NCI-H345 treated with DMSO at 0.1 percent for 48 hours (cell line): ENCODE measurements at regions not wholly inside any gene's neighbourhood (a gene's known extent, or its start where the extent isn't known, plus 50 kb on each side); places are given as distances from the start of the nearest gene placed in this dataset.

Source experiments
- DNase-seq: peaks from one replicate; lab custom pipeline; 2025; ENCODE audit not compliant: unreplicated experiment; lab: John Stamatoyannopoulos, UW

DNA sequence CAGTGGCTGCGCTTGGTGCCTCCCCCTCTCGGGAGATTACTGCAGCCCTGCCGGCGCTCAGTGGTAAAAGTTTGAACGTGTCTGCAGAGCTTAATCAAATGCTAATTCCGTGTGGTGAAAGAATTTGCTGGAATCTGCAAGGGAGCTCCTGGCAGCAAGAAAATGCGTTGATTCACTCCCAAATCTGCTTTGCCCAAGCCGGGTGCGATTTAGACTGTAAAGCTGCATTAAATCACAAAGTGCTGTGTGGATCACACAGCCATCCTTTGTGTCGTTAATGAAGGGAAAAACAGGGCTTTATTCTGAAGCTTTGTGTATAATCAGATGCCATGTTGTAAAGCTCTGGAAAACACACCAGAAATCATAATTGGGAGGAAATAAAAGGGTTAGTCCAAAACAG, 444.1 kb downstream of the BCOR start:
- DNase-seq: no peak

DNA sequence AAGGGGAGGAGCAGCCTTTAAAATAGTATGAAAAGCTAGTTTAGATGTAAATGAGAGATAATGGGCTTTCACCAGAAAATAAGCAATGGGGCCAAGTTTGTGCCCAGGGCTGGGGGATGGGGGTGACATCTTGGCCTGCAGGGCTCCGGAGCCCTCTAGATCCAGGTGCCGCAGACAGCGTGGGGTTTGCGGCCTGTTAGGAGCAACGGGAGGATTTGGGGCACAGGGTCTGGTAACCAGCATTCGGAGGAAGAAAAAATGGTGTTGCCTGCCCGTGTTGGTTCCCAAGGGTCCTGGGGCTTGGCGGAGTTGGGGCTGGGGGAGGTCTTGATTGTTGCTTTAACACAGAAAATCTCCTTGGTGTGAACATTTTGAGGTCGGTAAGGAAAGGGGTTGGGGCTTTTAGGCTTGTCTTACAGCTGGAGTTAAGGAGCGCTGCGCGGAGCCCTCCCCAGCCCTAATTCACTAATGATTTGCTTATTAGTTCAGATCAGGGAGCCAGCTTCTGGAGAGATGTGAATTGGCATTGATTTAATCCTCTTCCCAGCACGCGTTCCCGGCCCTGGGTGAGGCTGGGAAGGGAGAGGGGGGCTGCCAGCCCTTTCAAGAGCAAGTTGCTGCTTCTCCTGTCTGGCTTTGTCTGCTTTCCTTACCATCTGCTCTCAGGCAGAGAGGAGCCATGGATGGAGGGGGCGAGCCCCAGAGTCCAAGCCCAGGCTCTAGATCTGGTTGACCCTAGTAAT, 443.4 kb downstream of the BCOR start:
- no peak for DNase-seq

DNA sequence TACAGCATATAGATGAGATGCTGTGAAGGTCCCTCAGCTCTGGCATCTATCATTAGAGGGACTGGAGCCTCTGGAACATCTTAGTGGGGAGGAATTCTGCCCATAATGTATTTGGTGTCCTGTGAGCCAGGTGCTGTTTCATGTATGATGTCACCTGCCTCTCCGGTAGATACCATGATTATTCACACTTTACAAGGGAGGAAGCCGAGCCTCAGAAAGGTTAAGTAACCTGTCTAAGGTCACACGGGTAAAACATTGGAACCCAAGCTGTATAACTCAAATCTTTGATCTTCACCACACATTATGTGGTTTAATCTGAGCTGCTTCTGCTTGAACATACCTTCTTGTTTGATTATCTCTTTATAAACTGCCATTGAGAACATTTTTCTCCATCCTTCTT, 442.8 kb downstream of the BCOR start:
- no peak for DNase-seq

DNA sequence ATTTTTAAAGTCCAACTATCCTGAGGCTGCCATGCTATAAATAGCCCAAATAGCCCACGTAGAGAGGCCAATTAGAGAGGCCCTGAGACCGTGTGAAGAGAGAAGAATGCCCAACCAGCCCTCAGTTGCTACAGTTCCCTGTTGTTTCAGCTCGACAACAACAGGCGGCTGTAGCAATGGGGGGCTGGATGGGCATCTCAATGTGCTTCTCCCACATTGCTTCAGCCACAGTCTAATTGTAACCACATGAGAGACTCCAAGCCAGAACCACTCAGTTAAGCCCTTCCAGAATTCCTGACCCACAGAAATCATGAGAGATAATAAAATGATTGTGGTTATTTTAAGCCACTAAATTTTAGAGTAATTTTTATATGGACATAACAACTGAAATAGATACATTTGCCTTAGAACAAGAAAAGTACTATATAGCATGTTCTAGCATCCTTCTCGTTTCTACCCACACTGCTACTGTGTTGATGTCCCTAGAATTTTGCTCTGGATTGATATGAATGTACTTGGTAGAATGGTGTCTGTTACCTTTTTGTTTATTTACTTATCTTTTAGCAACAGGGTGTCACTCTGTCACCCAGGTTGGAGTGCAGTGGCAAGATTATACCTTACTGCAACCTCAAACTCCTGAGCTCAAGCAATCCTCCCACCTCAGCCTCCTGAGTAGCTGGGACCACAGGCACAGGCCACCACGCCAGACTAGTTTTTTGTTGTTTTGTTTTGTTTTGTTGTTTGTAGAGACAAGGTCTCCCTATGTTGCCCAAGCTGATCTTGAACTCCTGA, 436.4 kb downstream of the BCOR start:
- DNase-seq: no peak

DNA sequence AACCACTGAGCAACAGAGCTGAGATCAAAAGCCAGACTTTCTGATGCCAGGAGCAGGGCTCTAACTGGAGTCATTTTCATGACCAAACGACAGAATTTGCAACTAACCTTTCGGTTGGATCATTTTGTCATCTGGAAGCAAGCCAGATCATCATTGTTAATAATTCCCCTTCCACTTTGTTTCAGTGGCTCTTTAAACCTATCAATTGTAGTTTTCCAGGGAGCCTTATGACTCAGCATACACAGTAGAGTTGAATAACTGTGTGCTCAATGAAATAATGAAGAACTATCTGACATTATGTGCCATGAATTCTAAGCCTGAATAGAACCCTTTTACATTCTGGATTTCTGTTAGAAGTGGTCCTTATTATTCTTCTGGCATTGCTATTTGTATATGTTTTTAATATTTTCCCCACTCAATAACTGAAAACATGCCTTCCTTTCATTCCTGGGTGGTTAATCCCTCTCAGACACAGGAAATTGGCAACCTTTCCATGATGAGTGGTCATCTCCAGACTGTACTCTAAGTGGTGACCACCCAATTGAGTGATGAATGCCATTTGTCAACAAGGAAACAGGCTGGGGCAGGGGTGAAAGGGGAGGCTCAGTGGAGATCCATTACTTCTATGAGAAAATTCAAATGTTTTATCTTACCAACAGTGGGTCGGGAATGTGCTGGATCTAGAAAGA, 431.8 kb downstream of the BCOR start:
- no peak for DNase-seq

DNA sequence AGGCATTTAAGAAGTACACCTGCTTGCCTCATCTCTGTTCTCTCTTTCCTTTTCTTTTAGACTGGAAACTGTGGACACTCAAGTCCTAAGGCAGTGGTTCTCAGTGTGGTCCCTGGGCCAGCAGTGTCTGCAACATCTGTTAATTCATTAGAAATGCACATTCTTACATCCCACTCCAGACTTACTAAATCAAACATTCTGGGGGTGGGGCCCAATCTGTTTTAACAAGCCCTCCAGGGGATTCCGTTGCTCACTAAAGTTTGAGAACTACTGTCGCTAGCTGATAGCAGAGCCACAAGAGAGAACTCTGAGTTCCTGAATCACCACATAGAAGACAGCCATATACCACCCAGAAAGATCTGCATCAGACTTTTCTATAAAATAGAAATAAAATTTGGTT, 430.6 kb downstream of the BCOR start:
- no peak for DNase-seq

DNA sequence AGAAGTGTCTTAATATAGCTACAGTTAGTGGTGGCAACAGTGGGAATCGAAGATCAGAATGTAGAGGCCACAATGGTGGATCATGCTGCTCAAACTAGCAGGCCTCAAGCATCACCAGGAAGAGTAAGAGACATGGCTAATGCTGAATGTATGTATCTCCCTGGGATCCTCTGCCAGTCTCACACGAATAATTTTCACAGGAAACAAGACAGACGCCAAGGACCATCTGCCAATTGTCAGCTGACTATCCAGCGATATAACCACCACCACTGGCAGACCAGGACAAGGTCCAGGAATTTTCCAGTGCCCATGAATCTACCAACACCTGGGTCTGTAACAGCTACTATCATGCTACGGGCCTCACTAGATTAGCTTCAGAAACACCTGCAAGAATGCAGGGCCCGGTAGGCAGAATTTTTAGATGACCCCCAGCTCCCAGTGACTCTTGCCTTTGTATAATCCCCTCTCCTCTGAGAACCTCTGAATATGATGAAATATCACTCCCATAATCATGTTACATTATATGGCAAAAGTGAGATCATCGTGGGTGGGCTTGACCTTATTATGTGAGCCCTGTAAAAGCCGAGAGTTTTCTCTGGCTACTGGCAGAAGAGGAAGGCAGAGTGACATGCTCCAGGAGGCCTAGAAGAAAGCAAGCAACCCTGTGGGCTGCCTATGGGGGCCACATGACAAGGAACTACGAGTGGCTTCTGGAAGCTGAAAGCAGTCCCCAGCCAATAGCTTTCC, 429.8 kb downstream of the BCOR start:
- no peak for DNase-seq

DNA sequence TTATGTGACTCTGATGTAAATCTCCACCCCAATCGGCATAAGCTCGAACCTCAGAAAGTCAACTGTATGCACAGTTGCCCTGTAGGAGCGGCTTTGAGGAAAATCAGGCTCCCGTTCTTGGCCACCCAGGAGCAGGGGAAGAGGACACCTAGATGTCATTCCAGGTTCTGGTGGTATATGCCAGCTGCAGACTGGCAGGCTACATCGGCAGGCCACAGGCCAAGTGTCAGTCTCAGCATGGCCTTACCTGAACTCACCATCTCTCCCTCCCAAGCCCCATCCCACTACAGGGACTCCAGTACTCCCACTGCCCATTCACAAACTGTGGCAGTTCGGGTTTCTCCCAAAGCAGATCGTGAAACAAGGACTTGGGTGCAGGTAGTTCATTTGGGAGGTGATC, 428.1 kb downstream of the BCOR start:
- no peak for DNase-seq

DNA sequence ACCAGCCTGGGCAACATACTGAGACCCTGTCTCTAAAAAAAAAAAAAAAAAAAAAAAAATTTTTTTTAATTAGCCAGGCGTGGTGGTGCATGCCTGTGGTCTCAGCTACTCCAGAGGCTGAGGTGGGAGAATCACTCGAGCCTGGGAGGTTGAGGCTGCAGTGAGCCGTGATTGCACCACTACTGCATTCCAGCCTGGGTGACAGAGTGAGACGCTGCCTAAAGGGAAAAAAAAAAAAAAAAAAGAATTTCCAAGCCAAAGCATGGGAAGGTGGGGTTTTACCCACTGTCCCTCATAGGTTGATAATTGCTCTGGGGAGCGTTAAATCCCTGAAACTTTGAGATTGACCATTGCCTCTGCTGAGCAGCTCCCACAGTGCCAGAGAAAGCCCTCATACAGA, 427.5 kb downstream of the BCOR start:
- DNase-seq: no peak

DNA sequence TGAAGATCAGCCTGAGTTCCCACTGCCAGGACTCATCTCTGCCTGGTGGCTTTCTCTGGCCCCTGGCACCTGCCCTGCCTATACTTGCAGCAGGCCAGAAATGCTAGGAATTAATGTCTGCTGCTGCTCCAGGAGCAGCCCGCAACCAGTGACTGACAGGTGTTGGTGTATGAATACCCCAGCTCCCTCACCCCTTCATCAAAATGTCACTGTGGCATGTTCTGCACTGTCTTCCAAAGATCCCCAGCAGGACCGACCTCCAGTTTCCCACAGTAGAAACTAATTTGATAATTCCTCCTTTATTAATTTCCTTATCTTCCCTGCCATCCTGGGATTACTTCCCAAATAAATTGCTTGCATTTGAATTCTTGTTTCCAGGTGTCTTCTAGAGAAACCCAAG, 425.4 kb downstream of the BCOR start:
- DNase-seq: no peak

DNA sequence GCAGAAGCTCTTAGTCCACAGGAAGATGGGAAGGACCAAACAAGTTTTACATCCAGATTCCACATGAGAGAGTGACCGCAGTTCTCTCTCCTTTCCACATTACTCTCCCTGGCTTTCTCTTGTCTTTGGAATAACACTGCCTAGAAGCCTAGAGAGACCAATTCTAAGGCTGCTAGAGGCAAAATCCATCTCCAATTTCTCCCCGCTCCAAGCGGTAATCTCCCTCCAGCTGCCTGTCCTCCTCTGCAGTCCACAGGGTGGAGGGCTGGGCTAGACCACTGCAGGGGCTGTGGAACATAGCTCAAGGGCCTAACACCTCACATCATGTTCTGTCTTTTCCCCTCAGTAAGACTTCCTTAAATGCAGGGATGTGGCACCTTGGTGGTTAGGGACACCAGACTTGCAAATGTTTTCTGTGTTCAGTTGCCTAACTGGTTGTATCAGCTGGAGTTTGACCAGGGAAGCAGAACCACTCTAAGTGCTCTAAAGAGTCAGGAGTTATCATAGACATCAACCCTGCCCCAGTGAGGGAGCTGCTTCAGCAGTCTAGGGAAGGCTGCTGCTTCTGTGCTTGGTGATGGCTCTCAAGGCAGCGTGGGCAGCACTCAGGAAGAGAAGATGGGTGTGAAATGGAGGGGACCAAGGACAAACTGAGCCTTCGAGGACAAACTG, 423.1 kb downstream of the BCOR start:
- DNase-seq: no peak

DNA sequence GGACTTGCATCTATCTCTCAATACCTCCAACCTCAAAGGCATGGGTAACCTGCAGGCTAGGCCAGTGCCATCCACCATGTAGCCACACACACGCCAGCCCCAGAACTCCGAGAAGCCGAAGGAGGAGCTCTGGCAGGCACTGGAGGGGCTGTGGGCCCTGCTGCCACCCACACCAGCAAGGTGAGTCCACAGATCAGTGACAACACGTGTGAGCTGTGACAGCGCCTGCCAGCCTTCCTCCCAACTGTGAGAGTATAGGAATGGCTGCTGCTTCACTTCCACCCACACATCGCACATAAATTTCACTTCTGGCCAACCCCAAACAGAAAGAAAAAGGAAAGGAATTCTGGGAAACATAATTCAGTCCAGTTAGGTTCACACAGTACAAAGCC, 422.6 kb downstream of the BCOR start:
- no peak for DNase-seq

DNA sequence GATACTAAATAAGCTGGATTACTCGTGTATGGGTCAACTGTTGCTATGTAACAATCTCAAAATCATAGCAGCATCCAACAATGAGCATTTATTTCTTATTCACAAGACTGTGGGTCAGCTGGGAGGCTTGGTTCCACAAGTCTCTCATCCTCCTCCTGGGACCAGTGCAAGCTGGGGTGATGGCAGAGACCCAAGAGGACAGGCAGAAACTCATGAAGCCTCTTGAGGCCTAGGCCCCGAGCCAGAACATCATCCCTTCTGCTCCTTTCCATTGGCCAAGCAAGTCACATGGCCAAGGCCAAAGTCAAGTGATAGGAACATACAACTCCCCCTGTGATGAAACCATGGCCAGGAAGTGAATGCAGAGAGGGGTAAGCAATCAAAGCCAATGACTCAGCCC, 422.1 kb downstream of the BCOR start:
- DNase-seq: no peak

DNA sequence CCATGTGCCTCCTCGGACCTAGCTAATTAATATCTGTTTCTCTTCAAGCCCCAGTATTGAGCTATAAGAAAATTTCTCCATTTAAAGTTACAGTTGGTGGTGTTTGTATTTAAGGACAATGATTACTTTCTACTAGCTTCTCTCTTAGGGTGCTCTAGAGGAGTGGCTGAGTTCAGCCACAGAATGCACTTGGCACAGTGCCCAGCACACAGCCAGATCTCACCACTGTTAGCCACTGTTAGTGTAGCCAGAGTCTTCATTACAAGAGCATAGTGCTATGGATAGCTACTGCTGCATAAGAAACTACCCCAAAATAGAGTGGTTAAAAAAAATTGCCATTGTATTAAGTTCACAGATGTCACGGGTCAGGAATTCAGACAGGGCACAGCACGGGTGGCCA, 421.3 kb downstream of the BCOR start:
- DNase-seq: no peak

DNA sequence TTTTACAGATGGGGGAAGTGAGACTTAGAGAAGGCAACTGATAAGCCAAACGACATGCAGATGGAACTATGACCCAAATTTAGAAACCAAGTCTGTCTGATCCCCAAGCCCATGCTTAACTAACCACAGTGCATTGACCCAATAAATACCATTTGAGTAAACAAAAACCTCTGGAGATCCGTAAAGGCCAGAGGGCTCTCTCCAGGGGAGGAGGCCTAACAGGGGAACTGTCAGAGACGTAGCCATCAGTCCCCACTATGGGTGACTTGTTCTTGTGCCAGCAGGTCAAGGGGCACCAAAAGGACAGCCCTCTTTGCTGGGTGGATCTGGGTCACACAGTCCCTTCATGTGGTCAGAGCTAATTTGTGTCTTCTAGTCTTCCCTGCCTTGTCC, 420.2 kb downstream of the BCOR start:
- no peak for DNase-seq

DNA sequence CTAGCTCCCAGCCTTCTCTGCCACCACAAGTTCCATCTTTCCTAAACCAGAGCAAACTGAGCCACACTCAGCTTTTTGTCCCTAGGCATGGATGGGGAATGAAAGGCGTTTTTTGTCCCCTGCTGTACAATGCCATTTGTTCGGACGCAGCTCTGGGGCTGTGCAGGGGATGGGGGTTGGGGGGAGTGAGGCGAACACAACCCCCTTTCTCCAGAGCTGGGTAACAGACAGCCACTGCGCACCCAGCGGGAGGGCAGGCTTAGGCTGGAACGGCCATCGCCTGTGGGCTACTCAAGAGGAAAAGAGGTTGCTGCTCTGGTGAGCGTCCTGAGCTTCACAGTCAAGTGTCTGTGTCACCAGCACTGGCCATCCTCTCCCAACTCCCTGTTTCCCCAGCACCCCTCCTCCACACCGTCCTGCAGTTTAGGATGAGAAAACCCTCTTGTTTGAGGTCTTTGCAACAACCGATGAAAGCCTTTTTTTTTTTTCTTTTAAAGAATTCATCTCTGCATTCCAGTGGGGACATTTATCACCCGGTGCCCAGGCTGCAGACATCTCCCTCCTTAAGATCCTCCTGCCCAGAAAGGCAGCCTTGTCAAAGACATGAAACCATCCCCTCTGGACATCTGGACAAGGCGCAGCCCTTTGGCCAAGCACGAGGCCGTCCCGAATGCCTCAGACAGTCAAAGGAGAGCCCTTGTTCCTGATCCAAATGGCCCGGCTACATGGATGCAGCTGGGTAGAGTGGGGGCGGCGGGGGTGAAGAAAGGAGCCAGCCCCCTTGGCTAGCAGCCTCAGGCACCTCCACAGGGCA, 419.6 kb downstream of the BCOR start:
- DNase-seq: no peak

DNA sequence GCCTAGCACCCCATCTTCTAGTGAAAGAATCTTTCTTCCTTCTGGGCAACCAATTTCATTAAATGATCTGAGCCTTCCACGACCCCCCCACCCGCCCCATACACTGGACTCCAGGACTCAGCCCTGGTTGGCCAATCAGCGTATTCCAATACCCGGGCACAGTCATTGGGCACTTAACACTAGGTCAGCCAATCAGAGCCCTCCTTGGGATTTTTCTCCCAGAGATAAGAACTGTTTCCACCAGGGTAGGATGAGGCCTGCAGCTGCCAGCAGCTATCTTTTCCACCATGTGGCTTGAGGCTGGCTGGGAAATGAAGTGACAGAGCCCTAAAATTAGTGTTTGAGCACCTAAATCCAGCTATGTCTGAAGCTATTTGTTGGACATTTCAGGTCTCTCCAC, 418.8 kb downstream of the BCOR start:
- DNase-seq: no peak

DNA sequence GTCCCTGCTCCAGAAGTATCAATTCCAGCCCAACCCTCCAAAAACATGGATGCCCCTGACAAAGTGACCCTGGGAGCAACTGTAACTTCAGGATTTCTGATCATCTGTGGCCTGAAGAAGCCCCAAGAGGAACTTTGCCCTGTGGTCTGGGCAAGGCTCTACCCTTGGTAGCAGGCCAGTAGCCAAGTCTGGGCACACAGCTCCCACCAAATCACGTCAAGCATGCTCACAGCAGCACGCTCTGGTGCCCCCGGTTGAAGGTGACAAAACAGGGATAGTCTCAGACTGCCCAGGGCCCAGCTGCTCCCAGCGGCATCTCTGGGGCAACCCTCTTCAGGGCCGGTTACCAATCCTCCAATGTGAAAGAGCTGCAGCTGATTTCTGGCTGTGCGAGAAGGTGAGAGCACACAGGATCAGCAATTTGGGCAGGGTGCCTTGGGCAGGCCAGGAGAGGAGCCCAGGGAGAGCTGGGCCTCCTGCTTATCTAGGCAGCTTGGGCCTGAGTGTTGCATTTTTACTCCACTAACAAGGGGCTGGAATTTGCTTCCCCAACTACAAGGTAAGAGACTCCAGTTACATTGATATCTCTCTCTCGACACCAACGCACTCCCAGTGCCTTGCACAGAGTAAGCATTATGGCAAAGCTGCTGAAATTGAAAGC, 418.1 kb downstream of the BCOR start:
- no peak for DNase-seq

DNA sequence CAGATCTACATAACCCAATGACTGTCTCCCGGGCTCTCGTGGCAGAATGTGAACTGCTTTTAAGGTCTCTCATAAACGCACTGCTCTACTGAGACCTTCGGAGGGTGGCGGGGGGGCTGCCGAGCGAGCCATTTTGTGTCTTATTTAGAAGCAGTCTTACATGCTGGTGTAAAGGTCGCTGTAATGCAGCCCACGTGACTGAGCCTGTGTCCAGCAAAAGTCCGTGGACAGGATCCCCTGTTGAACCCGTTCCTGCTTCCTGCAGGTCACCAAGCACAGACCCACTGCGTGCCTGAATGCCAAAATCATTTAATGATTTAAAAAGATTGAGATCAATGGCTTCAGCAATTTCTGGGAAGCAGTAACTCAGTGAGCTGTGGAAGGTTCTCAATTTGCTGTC, 415.9 kb downstream of the BCOR start:
- DNase-seq: no peak

DNA sequence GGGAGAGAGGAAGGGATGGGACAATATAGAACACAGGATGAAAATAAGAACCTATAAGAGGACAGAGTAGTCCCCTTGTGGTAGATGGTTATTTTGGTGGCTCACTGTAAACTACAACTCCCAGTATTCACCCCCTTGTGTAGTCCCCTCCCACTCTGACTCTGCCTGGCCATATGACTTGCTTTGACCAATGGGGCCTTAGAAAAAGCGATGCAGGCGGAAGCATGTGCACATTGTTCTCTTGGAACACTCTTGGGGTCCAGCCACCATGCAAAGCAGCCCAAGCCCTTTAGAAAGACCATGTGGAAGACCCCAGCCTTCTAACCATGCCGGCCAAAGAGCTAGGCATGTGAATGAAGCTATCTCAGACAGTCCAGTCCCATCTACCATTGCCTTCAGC, 415.0 kb downstream of the BCOR start:
- DNase-seq: no peak
